Left forelimb (tissue), 1 donor: ENCODE measurements at regions not wholly inside any gene's neighbourhood (a gene's known extent, or its start where the extent isn't known, plus 50 kb on each side); places are given as distances from the start of the nearest gene placed in this dataset.

ENCODE experiments used
- DNase-seq: peaks from one replicate; pipeline ENCODE4 v3.0.0-alpha.2; 2018; ENCODE audit warnings: low spot score

DNA sequence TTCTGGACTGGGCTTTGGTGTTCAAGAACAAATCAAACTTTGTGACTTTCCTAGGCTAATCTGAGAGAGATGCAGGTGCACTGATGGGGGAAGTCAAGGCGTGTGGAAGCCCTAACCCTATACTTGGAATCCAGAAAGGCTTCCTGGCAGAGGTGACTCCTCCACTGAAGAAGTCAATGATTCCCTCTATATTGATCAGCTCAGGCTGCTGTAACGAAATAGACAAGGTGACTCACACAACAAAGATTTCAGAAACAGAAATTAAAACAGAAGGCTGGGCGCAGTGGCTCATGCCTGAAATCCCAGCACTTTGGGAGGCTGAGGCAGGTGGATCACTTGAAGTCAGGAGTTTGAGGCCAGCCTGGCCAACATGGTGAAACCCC, 69.6 kb upstream of the GGTA1 start:
- DNase-seq, result no peak

GRCh38 chr9:121572581-121572980, 72.9 kb upstream of the GGTA1 start:
- no peak for DNase-seq

- no peak for DNase-seq
These were observed 74.3 kb upstream of the GGTA1 start for GRCh38 chr9:121573717-121574485.

DNA sequence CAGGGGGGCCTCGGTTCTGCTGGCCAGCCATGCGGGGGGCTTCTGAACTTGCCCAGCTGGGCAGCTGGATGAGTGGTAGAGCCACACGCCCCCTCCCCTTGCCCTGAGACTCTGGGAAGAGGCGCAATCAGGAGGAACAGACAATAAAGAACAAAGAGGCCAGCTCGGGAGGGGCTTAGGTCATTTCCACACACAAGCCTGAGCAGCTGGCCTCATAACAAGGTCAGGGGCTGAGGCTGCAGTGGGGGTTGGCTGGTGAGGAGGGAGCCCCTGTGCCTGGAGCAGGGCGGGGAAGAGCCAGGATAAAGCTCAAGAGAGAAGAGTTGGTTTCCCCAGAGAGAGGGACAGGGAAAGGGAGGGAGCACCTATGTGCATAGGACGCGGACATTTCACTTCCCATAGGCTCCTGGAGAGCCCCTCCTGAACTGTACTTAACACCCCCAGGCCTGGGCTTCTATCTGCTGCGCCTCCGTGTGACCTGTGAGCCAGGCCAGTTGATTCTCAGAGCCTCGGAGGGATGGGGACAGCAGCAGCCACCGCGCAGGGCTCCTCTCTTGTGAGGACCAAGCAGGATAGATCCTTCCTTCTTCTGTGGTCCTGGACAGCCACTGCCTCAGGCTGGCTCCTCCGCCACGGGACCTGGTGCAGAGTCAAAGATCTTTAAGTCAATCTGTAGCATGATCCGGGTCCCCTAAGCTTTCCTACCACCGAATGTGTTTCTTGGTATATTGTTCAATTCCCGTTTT, 75.3 kb upstream of the GGTA1 start:
- DNase-seq, result no peak

DNA sequence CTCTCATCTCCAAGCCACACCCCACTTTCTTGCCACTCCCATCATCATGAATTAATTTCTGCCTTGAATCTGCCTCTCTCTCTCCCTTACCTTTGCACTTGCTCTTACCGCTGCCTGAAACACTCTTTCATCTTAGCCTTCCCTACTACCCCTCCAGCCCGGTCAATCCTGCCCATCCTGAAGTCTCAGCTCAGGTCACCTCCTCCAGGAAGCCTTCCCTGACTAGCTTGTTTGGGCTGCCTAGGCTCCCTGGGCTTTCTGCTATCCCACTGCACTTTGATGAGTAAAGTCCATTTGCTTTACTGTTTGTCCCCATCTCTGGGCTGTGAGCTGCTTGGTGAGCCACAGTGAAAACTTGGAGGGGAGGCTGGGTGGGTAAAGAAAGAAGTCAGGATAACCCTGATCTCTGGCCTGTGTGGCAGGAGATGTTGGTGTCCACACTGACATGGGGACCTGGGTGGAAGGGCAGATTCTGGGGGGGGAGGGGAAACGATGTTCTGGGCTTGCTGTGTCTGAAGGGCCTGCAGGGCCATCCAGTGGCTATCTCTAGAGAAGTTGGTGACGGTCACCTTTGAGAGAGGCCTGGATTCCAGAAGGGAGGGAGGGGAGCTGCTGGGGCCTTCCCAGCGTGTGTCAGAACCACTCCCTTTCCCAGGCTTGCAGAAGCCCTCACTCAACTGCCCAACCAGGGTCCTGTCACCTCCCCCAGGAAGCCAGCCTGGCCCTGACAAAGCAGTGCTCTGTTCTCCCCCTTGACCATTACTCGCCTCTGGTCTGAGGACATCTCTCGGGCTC, 75.0 kb upstream of the DAB2IP start:
- DNase-seq, result no peak

DNA sequence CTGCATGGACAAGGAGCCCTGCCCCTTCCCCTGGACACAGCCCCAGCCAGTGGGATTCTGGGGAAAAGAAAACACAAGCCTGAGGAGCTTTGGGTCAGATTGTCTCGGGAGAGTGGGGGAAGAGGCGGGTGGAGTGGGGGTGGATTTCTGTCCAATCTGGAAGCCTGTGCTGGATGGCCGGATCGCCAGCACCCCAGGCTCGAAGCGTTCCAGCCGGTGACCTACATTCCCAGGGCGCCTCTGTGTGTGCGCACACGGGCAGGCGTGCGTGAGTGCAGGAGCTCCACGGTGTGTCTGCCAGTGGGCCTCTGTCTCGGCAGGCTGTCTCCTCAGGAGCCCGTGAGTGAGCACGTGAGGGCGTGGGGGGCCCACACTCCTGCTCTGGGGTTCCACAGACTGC, 74.3 kb upstream of the DAB2IP start:
- DNase-seq, result no peak

DNA sequence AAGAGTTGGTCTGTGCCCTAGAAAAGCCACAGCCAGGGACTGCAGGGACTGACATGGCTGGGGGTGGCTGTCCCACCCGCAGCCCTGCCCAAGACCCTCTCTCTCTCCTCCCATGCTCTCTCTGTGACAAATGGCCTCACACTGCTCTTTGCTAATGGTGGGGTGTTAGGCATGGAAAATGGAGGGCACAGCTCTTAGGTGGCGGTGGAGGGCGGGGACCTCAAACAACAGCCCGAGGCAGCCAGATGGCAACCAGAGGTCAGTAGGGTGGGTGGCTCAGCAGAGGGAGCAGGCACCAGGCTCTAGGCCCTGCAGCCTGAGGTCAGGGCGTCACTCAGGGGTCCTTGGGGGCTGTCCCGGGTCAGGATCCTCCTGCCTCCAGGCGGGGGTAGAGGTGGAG, 73.9 kb upstream of the DAB2IP start:
- no peak for DNase-seq

GRCh38 chr9:121581786-121582600, 69.4 kb upstream of the DAB2IP start:
- no peak for DNase-seq

DNA sequence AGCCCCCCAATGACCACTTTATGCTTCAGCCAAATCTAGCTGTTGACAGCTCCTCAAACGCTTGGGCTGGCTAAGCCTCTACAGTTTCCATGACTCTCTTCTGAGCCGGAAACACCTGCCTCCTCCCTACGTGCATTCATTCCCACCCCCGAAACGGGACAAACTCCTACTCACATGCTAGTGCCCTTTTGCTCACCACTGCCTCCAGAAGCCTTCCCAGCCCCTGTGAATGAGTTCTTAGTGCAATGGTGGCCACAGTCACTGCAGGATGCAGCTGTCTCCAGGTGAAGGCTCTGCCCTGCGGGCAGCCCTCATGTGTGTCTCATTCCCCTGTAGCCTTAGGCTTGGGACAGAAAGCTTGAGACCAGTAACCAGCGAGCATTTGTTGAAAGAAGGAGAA, 68.8 kb upstream of the DAB2IP start:
- no peak for DNase-seq

DNA sequence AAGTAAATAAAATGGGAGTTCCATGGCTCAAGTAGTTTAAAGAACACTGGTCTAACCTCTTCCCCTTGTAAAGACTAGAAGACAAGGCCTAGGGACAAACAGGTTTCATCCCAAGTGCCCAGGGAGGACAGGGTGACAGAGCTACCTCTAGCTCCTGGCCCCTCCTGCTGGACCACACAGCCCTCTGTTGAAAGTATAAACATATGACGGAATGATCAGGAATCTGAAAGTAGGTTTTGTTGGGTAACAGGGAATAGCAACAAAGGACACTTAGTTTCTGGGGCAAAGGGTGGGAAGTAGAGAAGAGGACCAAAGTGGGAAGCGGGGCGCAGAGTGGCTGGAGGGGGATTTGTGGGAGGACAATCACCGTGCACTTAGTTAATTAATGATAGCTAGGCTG, 67.0 kb upstream of the DAB2IP start:
- DNase-seq, result no peak

DNA sequence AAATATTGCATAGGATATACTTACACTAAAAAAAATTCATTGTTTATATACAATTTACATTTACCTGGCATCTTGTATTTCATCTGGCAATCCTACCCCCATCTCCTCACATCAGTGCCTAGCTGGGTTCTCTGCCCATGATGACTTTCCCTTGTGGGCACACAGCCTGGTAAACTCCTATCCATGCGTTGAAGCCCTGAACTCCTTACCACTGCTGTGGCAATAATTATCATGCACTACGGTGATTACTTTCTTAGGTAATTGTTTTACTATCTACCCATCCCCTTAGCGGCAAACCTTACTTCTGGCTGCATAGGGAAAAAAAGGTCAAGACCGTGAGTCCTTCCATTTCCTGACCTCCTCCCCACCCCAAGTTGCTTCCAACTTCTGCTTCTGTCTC, 63.6 kb upstream of the DAB2IP start:
- DNase-seq, result no peak

- DNase-seq, result no peak
These were observed 61.4 kb upstream of the DAB2IP start for GRCh38 chr9:121589986-121590385.

GRCh38 chr9:121592265-121592664, 59.2 kb upstream of the DAB2IP start:
- DNase-seq, result no peak

DNA sequence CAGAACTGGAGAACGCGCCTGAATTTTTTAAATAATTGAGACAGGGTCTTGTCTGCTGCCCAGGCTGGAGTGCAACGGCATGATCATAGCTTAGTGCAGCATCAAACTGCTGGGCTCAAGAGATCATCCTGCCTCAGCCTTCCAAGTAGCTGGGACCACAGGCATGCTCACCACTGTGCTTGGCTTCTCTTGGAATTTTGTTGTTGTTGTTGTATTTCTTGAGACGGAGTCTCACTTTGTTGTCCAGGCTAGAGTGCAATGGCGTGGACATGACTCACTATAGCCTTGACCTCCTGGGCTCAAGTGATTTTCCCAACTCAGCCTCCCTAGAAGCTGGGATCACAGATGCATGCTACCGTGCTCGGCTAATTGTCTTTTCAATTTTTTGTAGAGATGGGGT, 58.4 kb upstream of the DAB2IP start:
- DNase-seq, result no peak

DNA sequence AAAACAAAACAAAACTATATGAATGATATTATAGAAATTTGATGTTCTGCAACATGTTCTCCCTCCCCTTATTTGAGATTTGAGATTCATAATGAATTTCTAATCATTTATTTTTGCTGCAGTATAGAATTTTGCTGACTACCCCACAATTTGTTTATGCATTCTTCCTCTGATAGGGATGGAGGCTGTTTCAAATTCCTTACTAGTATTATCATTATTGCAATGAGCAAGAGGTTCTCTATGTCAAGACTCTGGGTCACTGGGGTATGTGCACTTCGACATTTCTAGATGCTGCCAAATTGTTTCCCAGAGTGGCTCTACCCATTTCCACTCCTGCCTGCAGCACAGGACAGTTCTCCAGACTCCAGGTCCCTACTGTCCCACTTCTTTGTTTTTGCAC, 54.9 kb upstream of the DAB2IP start:
- no peak for DNase-seq

DNA sequence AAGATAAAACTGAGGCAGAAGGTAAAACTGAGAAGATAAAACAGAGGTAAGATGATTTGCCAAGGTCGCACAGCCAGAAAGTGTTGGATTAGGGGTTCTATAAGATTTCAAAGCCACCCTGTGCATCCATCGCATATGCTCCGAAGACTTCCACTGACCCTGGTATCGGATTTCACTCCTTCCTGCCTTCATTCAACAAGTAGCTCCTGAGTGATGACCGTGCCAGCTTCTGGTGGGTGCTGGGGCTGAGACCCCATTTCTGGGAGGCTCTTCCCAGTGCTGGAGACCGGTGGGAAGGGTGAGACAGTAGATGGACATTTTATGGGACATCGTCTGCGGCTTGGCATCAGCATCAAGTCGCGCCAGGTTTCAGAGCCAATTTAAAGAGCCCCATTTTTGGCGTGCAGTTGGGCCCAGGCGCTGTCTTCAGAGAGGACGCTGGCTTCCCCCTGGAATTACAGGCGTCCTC, 53.7 kb upstream of the DAB2IP start:
- DNase-seq, result no peak

DNA sequence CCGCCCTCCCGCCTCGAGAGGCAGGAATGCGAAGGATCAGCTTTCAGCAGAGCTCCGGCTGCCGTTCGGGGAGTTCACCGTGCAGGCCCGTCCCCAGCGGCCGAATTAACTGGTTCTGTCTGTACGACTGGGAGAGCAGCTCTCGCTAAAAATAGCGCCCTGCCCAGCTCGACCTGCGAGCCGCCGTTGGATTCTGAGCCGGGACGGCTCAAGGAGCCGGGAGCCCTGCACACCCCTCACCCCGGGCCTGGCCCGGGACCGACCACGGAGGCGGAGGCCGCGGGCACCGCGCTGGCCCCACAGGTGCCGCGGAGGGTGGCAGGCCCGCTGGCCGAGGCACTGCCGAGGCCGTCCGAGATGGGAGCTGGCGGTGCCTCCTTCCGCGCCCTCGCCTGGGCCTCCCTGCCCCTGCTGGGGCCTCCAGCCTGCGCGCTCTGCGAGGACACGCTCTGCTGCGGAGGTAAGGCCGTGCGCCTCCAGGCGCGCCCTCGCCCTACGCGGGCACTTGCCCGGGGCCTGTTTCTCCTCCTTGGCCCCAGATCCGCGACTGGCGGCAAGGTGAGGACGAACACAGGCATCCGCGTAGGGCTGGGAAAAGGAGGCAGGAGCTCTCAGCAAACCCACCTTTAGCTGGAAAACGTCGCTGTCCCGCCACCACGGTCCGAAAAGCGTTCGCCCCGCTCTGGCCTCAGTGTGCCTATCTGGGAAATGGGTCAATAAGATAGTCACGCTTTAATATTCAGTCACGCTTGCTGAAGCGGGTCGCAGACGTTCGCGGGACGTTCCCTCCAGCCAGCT, 53.1 kb upstream of the DAB2IP start:
- DNase-seq, result peak; percentile 82

GRCh38 chr9:121598965-121599871, 52.2 kb upstream of the DAB2IP start:
- peak; percentile 77 for DNase-seq

DNA sequence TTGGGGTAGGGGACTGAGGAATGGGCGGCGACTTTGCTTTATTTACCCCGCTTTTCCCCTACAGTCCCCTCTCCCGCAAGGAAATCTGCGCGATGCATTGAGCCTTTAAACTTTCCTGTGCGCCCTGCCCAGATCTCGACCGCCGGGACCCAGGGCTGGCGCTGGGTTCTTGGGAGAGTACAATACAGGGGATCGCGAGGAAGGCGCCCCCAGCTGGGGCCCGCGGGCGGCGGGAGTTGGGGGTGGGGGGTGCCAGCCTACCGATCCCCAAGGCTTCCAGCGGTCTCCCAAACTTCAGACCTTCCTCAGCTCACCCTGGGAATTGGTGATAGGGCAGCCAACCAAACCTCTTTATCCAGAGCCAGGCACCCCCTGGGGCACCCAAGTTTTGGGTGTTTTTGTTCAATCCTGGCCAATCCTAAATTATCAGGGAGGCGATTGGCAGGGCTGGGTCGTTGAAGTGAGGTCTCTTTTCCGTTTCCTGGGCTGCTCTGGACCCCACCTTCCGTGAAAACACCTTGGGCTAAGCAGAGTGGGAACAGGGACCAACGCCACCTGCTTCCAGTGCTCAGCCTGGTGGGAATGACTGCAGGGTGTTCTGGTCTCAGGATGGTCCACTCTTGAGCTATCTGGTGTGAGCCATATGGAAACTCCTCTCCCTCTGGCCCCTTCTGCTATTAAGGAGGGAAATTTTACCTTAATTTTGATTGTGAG, 51.4 kb upstream of the DAB2IP start:
- no peak for DNase-seq
